ENCODE measurements at regions not wholly inside any gene's neighbourhood (a gene's known extent, or its start where the extent isn't known, plus 50 kb on each side); places are given as distances from the start of the nearest gene placed in this dataset.

DNA sequence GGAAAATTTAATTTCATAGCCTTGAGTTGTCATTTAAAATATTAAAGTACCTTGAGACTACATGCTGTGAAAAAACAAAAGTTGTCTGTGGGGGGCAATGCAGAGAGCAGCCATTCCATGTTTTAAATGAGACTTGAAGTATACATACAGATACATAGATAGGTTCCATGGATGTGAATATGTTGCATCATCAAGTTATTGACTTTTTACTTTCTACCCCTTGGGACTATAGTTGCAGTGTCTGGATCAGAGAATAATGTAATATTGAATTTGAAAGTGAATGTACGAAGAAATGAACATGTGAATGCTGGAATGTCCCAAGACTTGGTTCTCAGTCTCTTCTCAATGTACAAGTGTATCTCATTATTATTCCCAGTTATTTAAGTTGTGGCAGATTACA is 751.0 kb downstream of the MRPL39 start:
- TF ChIP-seq, protein P1, sequence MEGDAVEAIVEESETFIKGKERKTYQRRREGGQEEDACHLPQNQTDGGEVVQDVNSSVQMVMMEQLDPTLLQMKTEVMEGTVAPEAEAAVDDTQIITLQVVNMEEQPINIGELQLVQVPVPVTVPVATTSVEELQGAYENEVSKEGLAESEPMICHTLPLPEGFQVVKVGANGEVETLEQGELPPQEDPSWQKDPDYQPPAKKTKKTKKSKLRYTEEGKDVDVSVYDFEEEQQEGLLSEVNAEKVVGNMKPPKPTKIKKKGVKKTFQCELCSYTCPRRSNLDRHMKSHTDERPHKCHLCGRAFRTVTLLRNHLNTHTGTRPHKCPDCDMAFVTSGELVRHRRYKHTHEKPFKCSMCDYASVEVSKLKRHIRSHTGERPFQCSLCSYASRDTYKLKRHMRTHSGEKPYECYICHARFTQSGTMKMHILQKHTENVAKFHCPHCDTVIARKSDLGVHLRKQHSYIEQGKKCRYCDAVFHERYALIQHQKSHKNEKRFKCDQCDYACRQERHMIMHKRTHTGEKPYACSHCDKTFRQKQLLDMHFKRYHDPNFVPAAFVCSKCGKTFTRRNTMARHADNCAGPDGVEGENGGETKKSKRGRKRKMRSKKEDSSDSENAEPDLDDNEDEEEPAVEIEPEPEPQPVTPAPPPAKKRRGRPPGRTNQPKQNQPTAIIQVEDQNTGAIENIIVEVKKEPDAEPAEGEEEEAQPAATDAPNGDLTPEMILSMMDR (IDR thresholded peaks at IDR 0.05) = no peak
- no peak for TF ChIP-seq EZH2 (IDR thresholded peaks at IDR 0.05; ENCODE audit: borderline replicate concordance, insufficient read depth, low read depth, low read length, poor library complexity, severe bottlenecking)

Measured in B cell (primary cell).